Non-pigmented ciliary epithelial cell (primary cell): ENCODE measurements at regions not wholly inside any gene's neighbourhood (a gene's known extent, or its start where the extent isn't known, plus 50 kb on each side); places are given as distances from the start of the nearest gene placed in this dataset.

Source experiments
- DNase-seq: peaks from one replicate; pipeline ENCODE4 v3.0.0-alpha.2; 2010; ENCODE audit warnings: low read depth

- DNase-seq, result no peak
Measured at GRCh38 chr16:65212791-65213190, 90.9 kb upstream of the CDH11 start.

GRCh38 chr16:65212240-65212639 lies 90.4 kb upstream of the CDH11 start:
- DNase-seq, result no peak

- DNase-seq, result peak; percentile 28
Measured at GRCh38 chr16:65202461-65202860, 80.6 kb upstream of the CDH11 start.

GRCh38 chr16:65201511-65201910 lies 79.6 kb upstream of the CDH11 start:
- no peak for DNase-seq

- no peak for DNase-seq
Measured at GRCh38 chr16:65200857-65201256, 79.0 kb upstream of the CDH11 start.

GRCh38 chr16:65200156-65200773 lies 78.4 kb upstream of the CDH11 start:
- no peak for DNase-seq

- no peak for DNase-seq
Measured at GRCh38 chr16:65196420-65197075, 74.7 kb upstream of the CDH11 start.

GRCh38 chr16:65195998-65196397 lies 74.1 kb upstream of the CDH11 start:
- DNase-seq, result no peak

GRCh38 chr16:65185241-65185778 lies 63.4 kb upstream of the CDH11 start:
- DNase-seq, result no peak

- DNase-seq, result no peak
Measured at GRCh38 chr16:65181071-65181561, 59.3 kb upstream of the CDH11 start.

GRCh38 chr16:65178151-65178550 lies 56.3 kb upstream of the CDH11 start:
- no peak for DNase-seq

- DNase-seq, result peak; percentile 78
Measured at GRCh38 chr16:65176603-65177002, 54.7 kb upstream of the CDH11 start.

- no peak for DNase-seq
Measured at GRCh38 chr16:65172356-65172755, 50.5 kb upstream of the CDH11 start.
